Body of pancreas (tissue), 4 donors: ENCODE measurements at regions not wholly inside any gene's neighbourhood (a gene's known extent, or its start where the extent isn't known, plus 50 kb on each side); places are given as distances from the start of the nearest gene placed in this dataset.

Source experiments
- ATAC-seq: fragments of 150-250 bp; one replicate; pipeline ENCODE4 v1.9.1; 2016
- DNase-seq, 4 donors: peaks; one replicate each; pipeline ENCODE4 v3.0.0-alpha.2; 2019
- H3K27ac ChIP-seq, 4 donors: fragments of 200-600 bp; sonication (generic); 1 replicate in 3 of 4; 2 replicates in 1 of 4; pipeline versions ENCODE4 v1.5.1 to v1.6.1; 2016 to 2019; ENCODE audit warnings: mild to moderate bottlenecking in 1 of 4, mixed read lengths in 1 of 4, moderate library complexity in 1 of 4
- H3K27me3 ChIP-seq, 2 donors: fragments of 200-600 bp; sonication (generic); one replicate each; pipeline ENCODE4 v1.6.0; 2016; ENCODE audit warnings: mild to moderate bottlenecking in 1 of 2
- H3K36me3 ChIP-seq, 2 donors: fragments of 200-600 bp; sonication (generic); replicated peaks in 1 of 2; 2 replicates each; pipeline ENCODE4 v1.5.1; 2016; ENCODE audit warnings: low read depth in 2 of 2; ENCODE audit not compliant: insufficient read depth in 1 of 2
- H3K4me1 ChIP-seq: fragments of 200-600 bp; sonication (generic); one replicate; pipeline ENCODE4 v1.6.0; 2016
- H3K4me3 ChIP-seq, 2 donors: fragments of 200-600 bp; sonication (generic); 1 replicate in 1 of 2; 2 replicates in 1 of 2; pipeline ENCODE4 v1.5.1; 2016 to 2019
- H3K9me3 ChIP-seq, 3 donors: fragments of 200-600 bp; sonication (generic); 1 replicate in 2 of 3; 2 replicates in 1 of 3; pipeline ENCODE4 v1.5.1; 2016
- POLR2A ChIP-seq, 3 donors: fragments of 450-650 bp; IDR thresholded peaks; one replicate each; pipeline ENCODE4 v1.6.1; 2016; ENCODE audit warnings: antibody characterized with exemption in 3 of 3, mild to moderate bottlenecking in 2 of 3
- WGBS, 2 donors: methylation state at CpG; one replicate each; pipeline ENCODE4 v1.1.5; 2017; 5-methylcytosine and 5-hydroxymethylcytosine counted together
- intact Hi-C: fragments of 100-400 bp; cut with DNase I; formaldehyde crosslinking; loops from one replicate; pipeline ENCODE4 v1.15.1; 2023
- TF ChIP-seq, protein P1 (sequence below), 7 experiments: fragments of 450-650 bp in 4 of 7; fragments of 200-600 bp in 3 of 7; sonication (generic) in 3 of 7; IDR thresholded peaks; one replicate each; pipeline ENCODE4 v1.5.1; 2016 to 2019; ENCODE audit warnings: antibody characterized with exemption in 7 of 7

DNA sequence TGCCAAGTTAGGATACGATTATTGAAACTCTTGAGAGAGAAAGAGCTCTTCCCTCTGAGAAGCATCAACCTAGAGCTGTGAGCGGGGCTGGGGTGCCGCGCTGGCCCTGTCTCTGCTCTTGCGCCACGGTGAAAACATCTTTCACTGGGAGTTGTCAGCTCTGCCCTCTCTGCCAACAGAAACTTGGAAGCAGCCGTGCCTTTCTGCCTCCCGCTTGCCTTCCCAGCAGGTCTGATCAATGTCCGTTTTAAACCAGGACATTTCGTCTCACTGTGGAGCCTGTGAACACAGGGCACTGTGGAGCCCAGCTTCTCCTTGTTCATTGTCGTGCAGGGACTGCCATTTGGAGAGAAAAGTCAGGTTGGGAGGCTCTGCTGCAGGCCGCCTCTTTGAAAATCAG lies 249.2 kb upstream of the PMEPA1 start:
- Histone ChIP-seq H3K4me3 (no peak overlapping the region), H3K4me1 (peaks cover 20% of the 10 kb centered on the region), H3K27ac (peak overlapping the region; percentile 70 to 82 (median 80)), H3K27me3 (no peaks in the 10 kb centered on the region), H3K36me3 (no peaks in the 10 kb centered on the region), H3K9me3 (no peaks in the 10 kb centered on the region)
- DNase-seq = peak; percentile 34 to 68 (median 63)
- 40 to 41% methylated on average over 10 to 12 of the region's 12 CpGs for WGBS, 2 donors
- intact Hi-C loops = no loop called here
- ATAC-seq = peak; percentile 82
- TF ChIP-seq POLR2A (IDR thresholded peaks at IDR 0.05) = peak in 1 of 3 donors; percentile 25
- TF ChIP-seq, protein P1, sequence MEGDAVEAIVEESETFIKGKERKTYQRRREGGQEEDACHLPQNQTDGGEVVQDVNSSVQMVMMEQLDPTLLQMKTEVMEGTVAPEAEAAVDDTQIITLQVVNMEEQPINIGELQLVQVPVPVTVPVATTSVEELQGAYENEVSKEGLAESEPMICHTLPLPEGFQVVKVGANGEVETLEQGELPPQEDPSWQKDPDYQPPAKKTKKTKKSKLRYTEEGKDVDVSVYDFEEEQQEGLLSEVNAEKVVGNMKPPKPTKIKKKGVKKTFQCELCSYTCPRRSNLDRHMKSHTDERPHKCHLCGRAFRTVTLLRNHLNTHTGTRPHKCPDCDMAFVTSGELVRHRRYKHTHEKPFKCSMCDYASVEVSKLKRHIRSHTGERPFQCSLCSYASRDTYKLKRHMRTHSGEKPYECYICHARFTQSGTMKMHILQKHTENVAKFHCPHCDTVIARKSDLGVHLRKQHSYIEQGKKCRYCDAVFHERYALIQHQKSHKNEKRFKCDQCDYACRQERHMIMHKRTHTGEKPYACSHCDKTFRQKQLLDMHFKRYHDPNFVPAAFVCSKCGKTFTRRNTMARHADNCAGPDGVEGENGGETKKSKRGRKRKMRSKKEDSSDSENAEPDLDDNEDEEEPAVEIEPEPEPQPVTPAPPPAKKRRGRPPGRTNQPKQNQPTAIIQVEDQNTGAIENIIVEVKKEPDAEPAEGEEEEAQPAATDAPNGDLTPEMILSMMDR (IDR thresholded peaks at IDR 0.05) = no peak

DNA sequence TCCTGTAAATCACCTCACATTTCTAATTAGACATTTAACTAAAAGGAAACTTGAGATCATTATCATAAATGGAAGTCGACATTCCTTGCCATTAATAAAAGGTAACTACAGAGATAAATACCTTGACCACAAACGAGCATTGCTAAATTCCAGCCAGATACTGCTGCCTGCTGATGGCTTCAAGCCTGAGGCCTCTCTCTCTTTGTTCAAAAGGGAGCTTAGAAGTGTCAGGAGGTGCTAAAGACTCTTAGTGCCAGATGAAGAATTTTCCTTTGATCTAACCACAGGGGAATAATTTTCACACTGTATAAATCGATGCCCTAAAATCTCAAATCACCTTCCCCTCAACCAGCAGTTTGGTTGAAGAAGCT lies 248.2 kb upstream of the PMEPA1 start:
- H3K4me1 ChIP-seq = peaks cover 20% of the 10 kb centered on the region
- no peak for DNase-seq
- TF ChIP-seq, protein P1 (IDR thresholded peaks at IDR 0.05) = no peak
- no peak for TF ChIP-seq POLR2A (IDR thresholded peaks at IDR 0.05)
- no peak for ATAC-seq
- no peaks in the 10 kb centered on the region for H3K36me3 ChIP-seq
- H3K27me3 ChIP-seq = no peaks in the 10 kb centered on the region
- 31 to 33% methylated on average over 3 of the region's 3 CpGs for WGBS, 2 donors
- peak overlapping the region; percentile 70 to 82 (median 80) for H3K27ac ChIP-seq
- H3K9me3 ChIP-seq = no peaks in the 10 kb centered on the region
- intact Hi-C loops = no loop called here
- H3K4me3 ChIP-seq = no peak overlapping the region

DNA sequence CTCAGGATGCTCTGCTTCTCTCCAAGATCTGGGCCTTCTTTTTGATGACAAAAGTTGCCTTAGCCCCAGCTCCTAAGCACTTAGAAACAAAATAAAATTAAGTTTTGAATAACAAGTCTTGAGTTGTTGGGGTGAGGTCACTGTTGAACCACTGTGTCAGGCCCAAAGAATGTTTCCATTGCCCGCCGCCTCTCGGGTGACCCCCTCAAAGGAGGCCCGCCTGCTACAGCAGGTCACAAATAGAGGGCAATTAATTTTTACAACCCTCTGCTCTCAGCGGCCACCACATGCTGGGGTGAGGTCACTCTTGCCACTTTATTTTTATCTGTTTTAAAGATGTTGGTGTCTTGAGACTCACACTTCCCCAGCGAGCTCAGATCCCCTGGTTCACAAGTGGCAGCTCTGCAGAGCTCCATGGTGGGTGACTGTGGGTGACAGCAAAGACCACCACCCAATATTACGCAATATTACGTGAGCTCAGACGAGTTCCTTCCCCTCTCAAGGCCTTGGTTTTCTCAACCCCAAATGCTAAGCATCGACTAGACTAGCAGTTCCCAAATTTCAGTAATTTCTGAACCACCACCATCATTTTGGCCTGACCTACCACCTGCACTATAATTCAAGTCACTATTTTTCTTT lies 247.7 kb upstream of the PMEPA1 start:
- WGBS, 2 donors = 68 to 77% methylated on average over 10 of the region's 10 CpGs
- ATAC-seq (no peak), DNase-seq (no peak)
- no peak overlapping the region for H3K4me3 ChIP-seq
- H3K9me3 ChIP-seq = no peaks in the 10 kb centered on the region
- H3K36me3 ChIP-seq = no peaks in the 10 kb centered on the region
- intact Hi-C loops = no loop called here
- peak overlapping the region in 3 of 4 donors; percentile 5 to 82 (median 80) for H3K27ac ChIP-seq
- TF ChIP-seq, protein P1 (IDR thresholded peaks at IDR 0.05) = no peak
- TF ChIP-seq POLR2A (IDR thresholded peaks at IDR 0.05) = no peak
- peaks cover 20% of the 10 kb centered on the region for H3K4me1 ChIP-seq
- H3K27me3 ChIP-seq = no peaks in the 10 kb centered on the region

DNA sequence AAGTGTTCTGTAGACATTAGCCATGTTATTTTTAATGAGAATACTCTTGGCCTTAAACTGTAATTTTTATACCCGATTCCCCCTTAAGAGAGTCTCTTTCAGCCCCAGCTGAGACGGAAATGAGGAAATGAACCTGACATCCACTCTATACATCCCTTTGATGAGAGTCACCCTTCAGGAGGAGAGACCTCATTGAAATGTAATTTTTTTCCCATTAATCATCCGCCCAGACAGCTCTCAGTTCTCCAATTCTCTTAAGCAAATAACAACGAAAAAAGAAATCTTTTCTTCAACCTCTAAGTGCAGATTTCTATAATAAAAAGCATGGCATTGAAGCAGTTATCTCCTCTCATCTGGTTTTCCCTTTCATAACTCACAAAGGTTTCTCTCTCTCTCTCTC lies 243.8 kb upstream of the PMEPA1 start:
- Histone ChIP-seq H3K4me3 (no peak overlapping the region), H3K9me3 (no peaks in the 10 kb centered on the region), H3K27ac (no peak overlapping the region), H3K4me1 (peaks cover 4% of the 10 kb centered on the region), H3K36me3 (no peaks in the 10 kb centered on the region), H3K27me3 (no peaks in the 10 kb centered on the region)
- DNase-seq = no peak
- ATAC-seq = no peak
- WGBS, 2 donors = 35 to 54% methylated on average over 4 of the region's 4 CpGs
- no peak for TF ChIP-seq POLR2A (IDR thresholded peaks at IDR 0.05)
- TF ChIP-seq, protein P1 (IDR thresholded peaks at IDR 0.05) = no peak
- intact Hi-C loops = no loop called here

DNA sequence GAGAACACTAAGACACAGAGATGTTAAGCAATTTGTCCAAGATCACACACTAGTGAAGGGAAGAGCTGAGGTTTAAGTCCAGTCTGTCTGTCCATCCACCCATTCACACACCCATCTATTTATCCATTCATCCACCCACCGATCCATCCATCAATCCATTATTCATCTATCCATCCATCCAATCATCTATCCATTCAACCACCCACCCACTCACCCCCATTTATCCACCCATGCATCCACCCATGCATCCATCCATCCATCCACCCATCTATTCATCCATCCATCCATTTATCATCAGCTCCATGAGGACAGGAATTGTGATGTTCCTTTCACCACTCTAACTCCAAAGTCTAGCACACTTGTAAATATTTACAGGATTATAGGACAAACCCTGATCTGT lies 242.3 kb upstream of the PMEPA1 start:
- Histone ChIP-seq H3K9me3 (no peaks in the 10 kb centered on the region), H3K27me3 (no peaks in the 10 kb centered on the region), H3K36me3 (no peaks in the 10 kb centered on the region), H3K4me3 (no peak overlapping the region), H3K4me1 (no peaks in the 10 kb centered on the region), H3K27ac (no peak overlapping the region)
- TF ChIP-seq, protein P1 (IDR thresholded peaks at IDR 0.05) = no peak
- no peak for TF ChIP-seq POLR2A (IDR thresholded peaks at IDR 0.05)
- intact Hi-C loops = no loop called here
- no peak for DNase-seq
- ATAC-seq = no peak
- 77 to 95% methylated on average over 1 of the region's 1 CpG for WGBS, 2 donors
